ENCODE measurements at regions not wholly inside any gene's neighbourhood (a gene's known extent, or its start where the extent isn't known, plus 50 kb on each side); places are given as distances from the start of the nearest gene placed in this dataset.

DNA sequence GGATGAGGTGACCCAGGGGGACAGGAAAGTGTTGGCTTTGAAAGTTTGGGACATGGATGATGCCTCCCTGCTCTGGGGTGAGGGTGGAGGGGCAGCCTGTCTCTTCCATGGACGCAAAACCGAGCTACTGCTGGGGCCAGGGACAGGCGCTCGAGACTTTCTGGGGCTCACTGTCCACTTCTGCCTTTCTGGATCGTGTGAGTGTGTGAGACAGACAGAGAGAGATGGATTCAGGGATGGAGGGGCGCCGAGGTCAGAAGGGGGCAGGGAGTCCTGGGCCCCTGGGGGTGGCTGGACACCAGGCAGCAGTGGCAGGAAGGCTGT, 78.0 kb upstream of the GATA5 start:
- Histone ChIP-seq H3K27me3 (ENCODE audit: control insufficient read depth, insufficient read depth, low read length) (peaks cover 9% of the 10 kb centered on the region), H3K4me3 (ENCODE audit: low read length) (no peak overlapping the region), H3K27ac (ENCODE audit: low read length) (no peak overlapping the region), H3K9me3 (ENCODE audit: control insufficient read depth, insufficient read depth, low read length) (no peaks in the 10 kb centered on the region), H3K36me3 (ENCODE audit: control insufficient read depth, insufficient read depth, low read length) (no peaks in the 10 kb centered on the region), H3K4me1 (ENCODE audit: control insufficient read depth, insufficient read depth, low read length) (no peaks in the 10 kb centered on the region; the same call in 1 of the 2 replicates)
- no CpG with 5 or more reads among the region's 7 CpGs for WGBS (ENCODE audit: insufficient coverage, insufficient read length)
- no peak for DNase-seq (ENCODE audit: low read depth, low spot score)

DNA sequence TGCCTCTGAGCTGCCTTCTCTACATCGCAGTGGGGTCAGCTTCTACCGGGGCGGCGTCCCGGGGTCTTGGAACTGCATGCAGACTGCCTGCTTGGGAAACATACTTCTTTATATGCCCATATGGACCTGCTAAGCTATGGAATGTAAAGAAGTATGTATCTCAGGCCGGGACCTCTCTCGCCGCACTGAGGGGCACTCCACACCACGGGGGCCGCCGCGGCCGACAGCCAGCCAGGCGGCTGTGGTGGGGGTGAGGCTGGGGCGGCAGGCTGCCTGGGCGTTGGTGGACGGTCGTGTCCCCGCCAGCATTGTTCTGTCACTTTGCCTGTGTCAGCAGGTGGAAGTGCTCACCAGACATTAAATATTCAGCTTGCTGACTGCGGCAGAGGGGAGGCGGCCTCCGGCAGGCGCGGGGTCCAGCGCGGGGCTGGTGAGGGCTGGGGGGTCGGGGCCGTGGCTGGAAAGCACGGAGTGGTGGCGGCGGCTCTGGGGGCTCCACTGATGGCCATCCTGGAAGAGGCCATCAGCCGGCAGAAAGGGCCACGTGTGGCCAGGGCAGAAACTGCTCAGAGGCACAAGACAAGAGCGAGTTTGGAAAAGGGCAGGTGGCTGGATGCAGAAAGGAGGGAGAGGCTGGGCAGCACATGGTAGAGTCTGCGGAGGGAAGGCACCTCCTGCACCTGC, 78.6 kb upstream of the GATA5 start:
- H3K36me3 ChIP-seq (ENCODE audit: control insufficient read depth, insufficient read depth, low read length), result no peaks in the 10 kb centered on the region
- H3K4me1 ChIP-seq (ENCODE audit: control insufficient read depth, insufficient read depth, low read length), result no peaks in the 10 kb centered on the region; the same call in 1 of the 2 replicates
- no peaks in the 10 kb centered on the region for H3K9me3 ChIP-seq (ENCODE audit: control insufficient read depth, insufficient read depth, low read length)
- no peak overlapping the region for H3K4me3 ChIP-seq (ENCODE audit: low read length)
- no CpG with 5 or more reads among the region's 35 CpGs for WGBS (ENCODE audit: insufficient coverage, insufficient read length)
- H3K27ac ChIP-seq (ENCODE audit: low read length), result no peak overlapping the region
- DNase-seq (ENCODE audit: low read depth, low spot score), result no peak
- H3K27me3 ChIP-seq (ENCODE audit: control insufficient read depth, insufficient read depth, low read length), result peaks cover 9% of the 10 kb centered on the region

DNA sequence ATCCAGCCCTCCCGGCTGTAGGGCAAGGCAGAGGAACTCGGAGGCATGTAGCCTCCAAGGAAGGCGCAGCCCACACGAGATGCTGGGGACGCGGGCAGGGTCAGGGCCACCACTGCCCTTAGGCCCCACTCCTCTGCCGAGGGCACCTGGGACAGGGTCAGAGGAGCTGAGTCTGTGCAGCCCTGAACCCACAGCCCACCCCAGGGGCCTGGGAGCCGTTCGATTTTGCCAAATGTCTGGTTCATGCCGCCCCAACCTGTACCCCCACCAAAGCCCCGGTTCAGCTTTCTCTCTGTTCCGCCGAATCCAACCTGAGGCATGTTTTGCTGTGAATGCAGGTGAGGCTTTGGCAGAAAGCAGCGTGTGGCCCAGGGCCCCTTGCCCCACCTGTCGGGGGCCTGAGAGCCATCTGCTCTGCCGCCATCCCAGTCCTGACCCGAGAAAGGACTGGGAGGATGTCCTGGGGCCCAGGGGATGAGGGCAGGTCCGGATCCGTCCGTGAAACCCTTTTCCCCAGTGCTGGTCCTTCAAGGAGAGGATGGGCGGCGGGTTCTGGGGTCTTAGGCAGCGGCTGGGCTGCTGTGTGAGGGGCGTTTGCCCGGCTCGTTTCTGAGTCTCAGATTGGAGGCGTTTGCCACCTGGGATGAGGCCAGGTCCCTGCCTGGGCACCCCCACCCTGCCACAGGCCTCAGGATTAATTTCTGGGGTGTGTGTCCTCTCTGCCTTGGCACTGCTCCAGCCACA, 79.3 kb upstream of the GATA5 start:
- peaks cover 9% of the 10 kb centered on the region for H3K27me3 ChIP-seq (ENCODE audit: control insufficient read depth, insufficient read depth, low read length)
- no peaks in the 10 kb centered on the region for H3K9me3 ChIP-seq (ENCODE audit: control insufficient read depth, insufficient read depth, low read length)
- no peaks in the 10 kb centered on the region for H3K36me3 ChIP-seq (ENCODE audit: control insufficient read depth, insufficient read depth, low read length)
- H3K4me3 ChIP-seq (ENCODE audit: low read length), result no peak overlapping the region
- H3K27ac ChIP-seq (ENCODE audit: low read length), result no peak overlapping the region
- no peak for DNase-seq (ENCODE audit: low read depth, low spot score)
- no peaks in the 10 kb centered on the region; the same call in 1 of the 2 replicates for H3K4me1 ChIP-seq (ENCODE audit: control insufficient read depth, insufficient read depth, low read length)
- WGBS (ENCODE audit: insufficient coverage, insufficient read length), result no CpG with 5 or more reads among the region's 27 CpGs

- Histone ChIP-seq H3K27me3 (ENCODE audit: control insufficient read depth, insufficient read depth, low read length) (peaks cover 4% of the 10 kb centered on the region; the same call in 1 of the 2 replicates), H3K36me3 (ENCODE audit: control insufficient read depth, insufficient read depth, low read length) (no peaks in the 10 kb centered on the region), H3K4me3 (ENCODE audit: low read length) (no peak overlapping the region), H3K27ac (ENCODE audit: low read length) (no peak overlapping the region), H3K9me3 (ENCODE audit: control insufficient read depth, insufficient read depth, low read length) (no peaks in the 10 kb centered on the region), H3K4me1 (ENCODE audit: control insufficient read depth, insufficient read depth, low read length) (no peaks in the 10 kb centered on the region; the same call in 1 of the 2 replicates)
- DNase-seq (ENCODE audit: low read depth, low spot score), result no peak
- WGBS (ENCODE audit: insufficient coverage, insufficient read length), result no CpG with 5 or more reads among the region's 29 CpGs
These were observed 80.0 kb upstream of the GATA5 start for GRCh38 chr20:62555642-62556420.

DNA sequence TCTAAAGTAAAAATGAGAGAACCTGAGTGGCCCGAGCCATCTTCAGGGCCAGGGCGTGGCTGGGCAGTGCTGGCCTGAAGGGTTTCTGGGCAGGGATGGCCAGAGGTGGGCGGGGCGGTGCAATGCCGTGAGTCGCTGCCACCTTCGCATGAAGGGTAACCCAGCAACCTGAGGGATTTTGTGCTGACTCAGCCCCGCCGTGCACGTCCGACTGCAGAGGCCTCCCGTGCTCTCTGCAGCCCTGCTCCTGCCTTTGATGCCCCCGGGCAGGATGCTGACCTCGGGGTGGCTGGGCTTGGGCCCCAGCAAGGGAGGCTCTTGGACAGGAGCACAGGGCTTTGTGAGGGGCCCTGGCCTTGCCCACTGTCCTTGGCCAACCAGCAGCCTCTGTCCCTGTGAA, 81.7 kb upstream of the GATA5 start:
- Histone ChIP-seq H3K27ac (ENCODE audit: low read length) (no peak overlapping the region), H3K4me3 (ENCODE audit: low read length) (no peak overlapping the region), H3K9me3 (ENCODE audit: control insufficient read depth, insufficient read depth, low read length) (no peaks in the 10 kb centered on the region), H3K27me3 (ENCODE audit: control insufficient read depth, insufficient read depth, low read length) (no peaks in the 10 kb centered on the region), H3K36me3 (ENCODE audit: control insufficient read depth, insufficient read depth, low read length) (no peaks in the 10 kb centered on the region), H3K4me1 (ENCODE audit: control insufficient read depth, insufficient read depth, low read length) (no peaks in the 10 kb centered on the region)
- no CpG with 5 or more reads among the region's 14 CpGs for WGBS (ENCODE audit: insufficient coverage, insufficient read length)
- no peak for DNase-seq (ENCODE audit: low read depth, low spot score)

DNA sequence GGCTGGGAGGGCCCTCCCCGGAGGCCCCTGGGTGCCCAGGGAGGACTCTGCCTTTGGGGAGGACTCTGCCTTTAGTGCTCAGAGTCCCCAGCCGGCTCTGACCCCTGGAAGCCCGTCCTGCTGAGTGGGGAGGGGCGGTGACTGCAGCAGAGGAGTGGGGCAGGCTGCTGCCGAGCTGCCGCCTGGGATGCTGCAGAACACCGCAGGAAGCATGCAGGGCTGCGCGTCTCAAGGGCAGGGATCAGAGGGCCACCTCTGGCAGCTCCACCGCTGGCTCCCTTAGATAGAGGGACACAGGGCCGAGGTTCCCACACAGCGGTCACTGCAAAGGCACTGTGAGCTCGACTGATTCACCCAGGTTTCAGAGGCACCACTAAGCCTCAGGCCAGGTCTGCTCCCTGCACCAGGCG, 82.2 kb upstream of the GATA5 start:
- no peaks in the 10 kb centered on the region for H3K36me3 ChIP-seq (ENCODE audit: control insufficient read depth, insufficient read depth, low read length)
- H3K27ac ChIP-seq (ENCODE audit: low read length), result no peak overlapping the region
- no peaks in the 10 kb centered on the region for H3K9me3 ChIP-seq (ENCODE audit: control insufficient read depth, insufficient read depth, low read length)
- H3K4me3 ChIP-seq (ENCODE audit: low read length), result no peak overlapping the region
- DNase-seq (ENCODE audit: low read depth, low spot score), result no peak
- no peaks in the 10 kb centered on the region for H3K4me1 ChIP-seq (ENCODE audit: control insufficient read depth, insufficient read depth, low read length)
- no CpG with 5 or more reads among the region's 14 CpGs for WGBS (ENCODE audit: insufficient coverage, insufficient read length)
- H3K27me3 ChIP-seq (ENCODE audit: control insufficient read depth, insufficient read depth, low read length), result no peaks in the 10 kb centered on the region

GRCh38 chr20:62558779-62559178, 83.0 kb upstream of the GATA5 start:
- H3K27me3 ChIP-seq (ENCODE audit: control insufficient read depth, insufficient read depth, low read length), result no peaks in the 10 kb centered on the region
- H3K4me1 ChIP-seq (ENCODE audit: control insufficient read depth, insufficient read depth, low read length), result no peaks in the 10 kb centered on the region
- no peaks in the 10 kb centered on the region for H3K9me3 ChIP-seq (ENCODE audit: control insufficient read depth, insufficient read depth, low read length)
- H3K36me3 ChIP-seq (ENCODE audit: control insufficient read depth, insufficient read depth, low read length), result no peaks in the 10 kb centered on the region
- H3K4me3 ChIP-seq (ENCODE audit: low read length), result no peak overlapping the region
- DNase-seq (ENCODE audit: low read depth, low spot score), result no peak
- WGBS (ENCODE audit: insufficient coverage, insufficient read length), result no CpG with 5 or more reads among the region's 17 CpGs
- H3K27ac ChIP-seq (ENCODE audit: low read length), result no peak overlapping the region

GRCh38 chr20:62560162-62560561, 82.1 kb upstream of the SLCO4A1 start:
- no peaks in the 10 kb centered on the region for H3K27me3 ChIP-seq (ENCODE audit: control insufficient read depth, insufficient read depth, low read length)
- no peaks in the 10 kb centered on the region for H3K4me1 ChIP-seq (ENCODE audit: control insufficient read depth, insufficient read depth, low read length)
- no peak for DNase-seq (ENCODE audit: low read depth, low spot score)
- no peak overlapping the region for H3K27ac ChIP-seq (ENCODE audit: low read length)
- H3K4me3 ChIP-seq (ENCODE audit: low read length), result no peak overlapping the region
- H3K9me3 ChIP-seq (ENCODE audit: control insufficient read depth, insufficient read depth, low read length), result no peaks in the 10 kb centered on the region
- H3K36me3 ChIP-seq (ENCODE audit: control insufficient read depth, insufficient read depth, low read length), result no peaks in the 10 kb centered on the region
- WGBS (ENCODE audit: insufficient coverage, insufficient read length), result no CpG with 5 or more reads among the region's 6 CpGs

DNA sequence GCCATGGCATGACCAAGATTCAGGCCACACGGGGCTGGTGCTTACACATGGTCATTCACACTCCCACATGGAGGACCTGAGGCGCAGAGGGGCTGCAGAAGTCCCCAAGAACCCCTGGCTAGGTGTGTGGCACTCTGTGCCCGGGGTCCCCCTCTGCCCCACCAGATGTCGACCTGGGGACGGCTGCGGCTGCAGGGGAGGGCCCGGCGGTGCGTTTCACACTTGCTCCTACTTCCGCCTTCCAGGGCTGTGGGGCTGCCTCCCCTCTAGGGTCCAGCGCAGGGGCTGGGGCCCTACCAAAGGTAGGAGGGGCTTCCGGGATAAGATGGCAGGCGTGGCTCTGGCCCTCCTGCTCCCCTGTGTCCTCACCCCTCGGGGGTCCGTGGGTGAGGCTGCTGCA, 81.1 kb upstream of the SLCO4A1 start:
- no peaks in the 10 kb centered on the region for H3K4me1 ChIP-seq (ENCODE audit: control insufficient read depth, insufficient read depth, low read length)
- no CpG with 5 or more reads among the region's 15 CpGs for WGBS (ENCODE audit: insufficient coverage, insufficient read length)
- H3K9me3 ChIP-seq (ENCODE audit: control insufficient read depth, insufficient read depth, low read length), result no peaks in the 10 kb centered on the region
- H3K4me3 ChIP-seq (ENCODE audit: low read length), result no peak overlapping the region
- H3K27ac ChIP-seq (ENCODE audit: low read length), result no peak overlapping the region
- H3K27me3 ChIP-seq (ENCODE audit: control insufficient read depth, insufficient read depth, low read length), result no peaks in the 10 kb centered on the region
- no peaks in the 10 kb centered on the region for H3K36me3 ChIP-seq (ENCODE audit: control insufficient read depth, insufficient read depth, low read length)
- no peak for DNase-seq (ENCODE audit: low read depth, low spot score)

DNA sequence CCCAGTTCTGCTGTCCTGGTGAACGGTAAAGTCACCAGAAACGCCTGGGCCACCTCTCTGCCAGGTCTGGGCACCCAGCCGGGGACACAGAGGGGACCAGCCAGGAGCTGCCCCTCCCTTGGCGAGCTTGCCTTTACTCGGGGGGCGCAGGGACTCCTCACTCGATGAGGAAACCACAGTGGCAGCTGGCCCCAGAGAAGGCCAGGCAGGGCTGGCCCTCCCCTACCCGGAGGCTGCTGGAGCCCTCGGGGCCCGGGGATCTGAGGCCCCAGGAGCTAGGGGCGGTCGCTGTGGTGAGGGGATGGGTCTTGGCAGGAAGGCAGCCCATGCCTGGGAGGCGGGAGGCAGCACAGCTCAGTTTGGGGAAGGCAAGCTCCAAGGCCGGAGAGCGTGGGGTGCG, 80.4 kb upstream of the SLCO4A1 start:
- Histone ChIP-seq H3K4me3 (ENCODE audit: low read length) (no peak overlapping the region), H3K9me3 (ENCODE audit: control insufficient read depth, insufficient read depth, low read length) (no peaks in the 10 kb centered on the region), H3K4me1 (ENCODE audit: control insufficient read depth, insufficient read depth, low read length) (no peaks in the 10 kb centered on the region), H3K36me3 (ENCODE audit: control insufficient read depth, insufficient read depth, low read length) (no peaks in the 10 kb centered on the region), H3K27me3 (ENCODE audit: control insufficient read depth, insufficient read depth, low read length) (no peaks in the 10 kb centered on the region), H3K27ac (ENCODE audit: low read length) (no peak overlapping the region)
- no CpG with 5 or more reads among the region's 16 CpGs for WGBS (ENCODE audit: insufficient coverage, insufficient read length)
- no peak for DNase-seq (ENCODE audit: low read depth, low spot score)

Measured in iPS DF 6.9 (cell line).